GM23248 (cell line): ENCODE measurements at regions not wholly inside any gene's neighbourhood (a gene's known extent, or its start where the extent isn't known, plus 50 kb on each side); places are given as distances from the start of the nearest gene placed in this dataset.

Experiments used
- EZH2 ChIP-seq: fragments of 200-600 bp; sonication (generic); IDR thresholded peaks from 2 replicates; pipeline ENCODE4 v1.6.1; 2018; ENCODE audit warnings: antibody characterized with exemption, mild to moderate bottlenecking; ENCODE audit not compliant: insufficient read depth, poor library complexity, severe bottlenecking
- EZH2phosphoT487 ChIP-seq: fragments of 200-600 bp; sonication (generic); IDR thresholded peaks from 2 replicates; pipeline ENCODE4 v1.6.1; 2018; ENCODE audit warnings: antibody characterized with exemption, moderate library complexity, mild to moderate bottlenecking, low read depth; ENCODE audit not compliant: insufficient read depth

DNA sequence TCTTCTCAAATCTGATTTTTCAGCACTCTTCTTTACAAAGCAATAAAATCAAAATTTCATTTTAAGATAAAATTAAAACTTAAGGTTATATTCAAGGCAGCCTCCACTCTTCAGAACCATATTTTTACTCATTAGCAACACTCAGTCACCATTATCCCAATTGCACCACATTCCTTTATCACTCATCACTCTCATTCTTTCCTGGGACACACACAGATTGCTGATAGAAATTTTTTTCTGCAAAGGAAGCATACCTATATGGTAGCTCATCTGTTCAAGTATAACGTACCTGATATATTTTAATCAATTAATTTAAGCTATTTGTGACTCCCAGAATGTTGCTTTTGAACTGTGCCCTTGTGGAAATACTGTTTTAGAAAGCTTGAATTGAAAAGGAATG is 1559.3 kb upstream of the ZEB2 start:
- TF ChIP-seq EZH2 (no peak), EZH2phosphoT487 (no peak)
